HepG2 (cell line): ENCODE measurements at regions not wholly inside any gene's neighbourhood (a gene's known extent, or its start where the extent isn't known, plus 50 kb on each side); places are given as distances from the start of the nearest gene placed in this dataset.

Experiments
- ATAC-seq: fragments of 200-7000 bp; cut with Tn5 transposase; 3 replicates; pipeline ENCODE4 v1.9.1; 2020; ENCODE audit warnings: mild to moderate bottlenecking, moderate library complexity
- BruUV-seq: library from RNA; stranded (reverse); fragments of 400-500 nt; replicated peaks from 2 replicates; lab custom pipeline; 2021; lab: Mats Ljungman, UMichigan
- CTCF ChIA-PET: fragments of 300-600 bp; formaldehyde crosslinking; extraction: SDS; loops from one replicate; lab custom pipeline; 2021; ENCODE audit warnings: low total read pairs, inconsistent platforms, low intra/inter-chr PET ratio; lab: Yijun Ruan, JAX
- POLR2A ChIA-PET: fragments of 350-600 bp; sonication (Branson Sonifier 250); formaldehyde crosslinking; loops from one replicate; lab custom pipeline; 2020; ENCODE audit warnings: antibody characterized with exemption, inconsistent platforms; lab: Yijun Ruan, JAX
- DNase-seq: peaks from one replicate; pipeline ENCODE4 v3.0.0-alpha.2; 2015; ENCODE audit warnings: low spot score
- FAIRE-seq: peaks from 3 replicates; lab custom pipeline; 2011; peaks lifted over from hg19 to GRCh38; lab: Jason Lieb, UNC
- H2AFZ ChIP-seq: one replicate; pipeline ENCODE4 v1.6.1; 2011; ENCODE audit warnings: low read length, inconsistent platforms
- H3K27ac ChIP-seq: fragments of 300-600 bp; 3 replicates; pipeline ENCODE4 v1.8.0; 2011; ENCODE audit warnings: mixed run types, mild to moderate bottlenecking, mixed read lengths, low read length, inconsistent platforms; ENCODE audit not compliant: insufficient read depth; ENCODE audit errors: extremely low read length
- H3K27me3 ChIP-seq, 2 experiments: fragments of 200-600 bp in 1 of 2; 2 replicates in 1 of 2; 3 replicates in 1 of 2; pipeline versions ENCODE4 v1.6.0 to v1.8.0; 2011; ENCODE audit warnings: low read length in 2 of 2, mild to moderate bottlenecking in 2 of 2, moderate library complexity in 2 of 2, inconsistent platforms in 1 of 2; ENCODE audit not compliant: insufficient read depth in 2 of 2, control insufficient read depth in 1 of 2
- H3K36me3 ChIP-seq, 2 experiments: fragments of 200-600 bp in 1 of 2; replicated peaks in 1 of 2; 2 replicates in 1 of 2; 3 replicates in 1 of 2; pipeline versions ENCODE4 v1.5.1 to v1.8.0; 2011; ENCODE audit warnings: low read length in 2 of 2, inconsistent platforms in 1 of 2; ENCODE audit not compliant: insufficient read depth in 2 of 2, control insufficient read depth in 1 of 2
- H3K4me1 ChIP-seq: 2 replicates; pipeline ENCODE4 v1.5.1; 2012; ENCODE audit warnings: low read length, inconsistent platforms; ENCODE audit not compliant: insufficient read depth
- H3K4me2 ChIP-seq: 2 replicates; pipeline ENCODE4 v1.6.0; 2011; ENCODE audit warnings: low read depth, low read length, inconsistent platforms
- H3K4me3 ChIP-seq, 3 experiments: fragments of 200-600 bp in 1 of 3; sonication (generic), shearing (Covaris generic) in 1 of 3; replicated peaks in 1 of 3; 2 replicates each; pipeline ENCODE4 v1.5.1; 2011 to 2016; ENCODE audit warnings: low read length in 3 of 3, inconsistent platforms in 2 of 3, low read depth in 2 of 3, mild to moderate bottlenecking in 2 of 3, control low read depth in 1 of 3, mixed read lengths in 1 of 3; ENCODE audit not compliant: insufficient read depth in 1 of 3
- H3K79me2 ChIP-seq: one replicate; pipeline ENCODE4 v1.6.1; 2011; ENCODE audit warnings: low read length, inconsistent platforms; ENCODE audit not compliant: insufficient read depth
- H3K9ac ChIP-seq: 2 replicates; pipeline ENCODE4 v1.6.0; 2011; ENCODE audit warnings: mild to moderate bottlenecking, low read depth, low read length, inconsistent platforms; ENCODE audit not compliant: insufficient read depth
- H3K9me3 ChIP-seq: 2 replicates; pipeline ENCODE4 v1.5.1; 2012; ENCODE audit warnings: mild to moderate bottlenecking, low read length
- H4K20me1 ChIP-seq: 2 replicates; pipeline ENCODE4 v1.6.0; 2011; ENCODE audit warnings: inconsistent platforms, mild to moderate bottlenecking, low read length, moderate library complexity; ENCODE audit not compliant: insufficient read depth
- GATAD1 ChIP-seq: IDR thresholded peaks from 2 replicates; pipeline ENCODE4 v1.6.1; 2016; ENCODE audit warnings: missing genetic modification reagents, missing compliant biosample characterization
- THYN1 ChIP-seq: sonication (generic); formaldehyde crosslinking; IDR thresholded peaks from 2 replicates; pipeline ENCODE4 v1.8.1; 2023; ENCODE audit warnings: low read depth, mild to moderate bottlenecking, moderate library complexity, missing genetic modification reagents, borderline replicate concordance
- ZNF350 ChIP-seq: sonication (generic); formaldehyde crosslinking; IDR thresholded peaks from 2 replicates; pipeline ENCODE4 v1.4.0; 2020; ENCODE audit warnings: mild to moderate bottlenecking, low read depth, missing genetic modification reagents, borderline replicate concordance
- ZNF598 ChIP-seq: sonication (generic); formaldehyde crosslinking; IDR thresholded peaks from 2 replicates; pipeline ENCODE4 v1.5.1; 2020; ENCODE audit warnings: mild to moderate bottlenecking, missing genetic modification reagents, borderline replicate concordance
- ZNF841 ChIP-seq: sonication (generic); formaldehyde crosslinking; IDR thresholded peaks from 2 replicates; pipeline ENCODE4 v1.8.1; 2023; ENCODE audit warnings: missing genetic modification reagents, borderline replicate concordance
- WGBS: methylation state at CpG from one replicate; pipeline ENCODE4 v1.1.6; 2017; ENCODE audit warnings: low lambda C conversion rate; 5-methylcytosine and 5-hydroxymethylcytosine counted together
- in situ Hi-C: cut with HindIII; loops from 2 replicates; pipeline ENCODE4 v1.10.0; 2017; ENCODE audit warnings: low pct_unique_long_range_greater_than_20kb; ENCODE audit not compliant: extremely low pct_ligation_motif_present
- intact Hi-C: fragments of 100-400 bp; cut with micrococcal nuclease; formaldehyde crosslinking; loops from one replicate; pipeline ENCODE4 v1.10.0; 2022; ENCODE audit not compliant: unreplicated experiment
- TF ChIP-seq, protein P1 (sequence below): sonication (generic); formaldehyde crosslinking; IDR thresholded peaks from 2 replicates; pipeline ENCODE4 v1.4.0; 2020; ENCODE audit warnings: missing genetic modification reagents, borderline replicate concordance
- TF ChIP-seq, protein P2 (sequence below): IDR thresholded peaks from 2 replicates; pipeline ENCODE4 v1.6.1; 2012; ENCODE audit warnings: low read length, improper control_type of control experiment
- TF ChIP-seq, protein P3 (sequence below), 2 experiments: sonication (generic) in 1 of 2; formaldehyde crosslinking in 1 of 2; IDR thresholded peaks; 2 replicates each; pipeline versions ENCODE4 v1.4.0 to v1.6.1; 2016 to 2020; ENCODE audit warnings: borderline replicate concordance in 1 of 2, low read depth in 1 of 2, mild to moderate bottlenecking in 1 of 2, missing genetic modification reagents in 1 of 2
- TF ChIP-seq, protein P4 (sequence below): sonication (generic); formaldehyde crosslinking; conservative IDR thresholded peaks from 2 replicates; pipeline ENCODE4 v1.5.0; 2020; ENCODE audit warnings: missing genetic modification reagents

DNA sequence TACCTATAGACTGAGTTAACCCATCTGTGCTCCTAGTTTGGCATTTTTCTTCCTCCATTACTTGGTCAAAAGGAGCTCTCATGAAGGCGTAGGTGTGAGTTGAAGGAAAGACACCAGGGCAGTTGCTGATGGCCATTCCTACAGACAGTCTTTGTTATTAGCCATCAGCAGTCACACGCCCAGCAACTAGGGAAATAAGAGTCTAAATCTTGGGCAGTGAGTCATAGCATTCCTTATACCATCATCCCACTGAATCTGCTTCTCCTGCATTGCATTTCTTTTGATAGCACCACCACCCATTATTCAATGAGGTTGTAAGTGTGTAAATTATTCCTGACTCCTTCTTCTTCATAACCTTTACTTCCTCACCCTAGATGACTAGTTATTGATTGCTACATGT is 150.9 kb upstream of the IGF1 start:
- Histone ChIP-seq H3K27me3 (no peaks in the 10 kb centered on the region), H4K20me1 (no peaks in the 10 kb centered on the region), H3K9me3 (peaks cover 22% of the 10 kb centered on the region), H3K9ac (no peak overlapping the region), H3K27ac (no peak overlapping the region), H2AFZ (no peak overlapping the region), H3K4me3 (no peak overlapping the region), H3K36me3 (no peaks in the 10 kb centered on the region), H3K4me2 (no peak overlapping the region), H3K79me2 (no peaks in the 10 kb centered on the region), H3K4me1 (no peaks in the 10 kb centered on the region)
- no peak for DNase-seq
- ChIA-PET POLR2A (no interaction called here), CTCF (no interaction called here)
- no peak for FAIRE-seq
- 0% methylated on average over 2 of the region's 2 CpGs for WGBS
- ATAC-seq = no peak
- BruUV-seq = no TSS peak
- in situ Hi-C loops (no loop called here), intact Hi-C loops (no loop called here)
- TF ChIP-seq, protein P1, sequence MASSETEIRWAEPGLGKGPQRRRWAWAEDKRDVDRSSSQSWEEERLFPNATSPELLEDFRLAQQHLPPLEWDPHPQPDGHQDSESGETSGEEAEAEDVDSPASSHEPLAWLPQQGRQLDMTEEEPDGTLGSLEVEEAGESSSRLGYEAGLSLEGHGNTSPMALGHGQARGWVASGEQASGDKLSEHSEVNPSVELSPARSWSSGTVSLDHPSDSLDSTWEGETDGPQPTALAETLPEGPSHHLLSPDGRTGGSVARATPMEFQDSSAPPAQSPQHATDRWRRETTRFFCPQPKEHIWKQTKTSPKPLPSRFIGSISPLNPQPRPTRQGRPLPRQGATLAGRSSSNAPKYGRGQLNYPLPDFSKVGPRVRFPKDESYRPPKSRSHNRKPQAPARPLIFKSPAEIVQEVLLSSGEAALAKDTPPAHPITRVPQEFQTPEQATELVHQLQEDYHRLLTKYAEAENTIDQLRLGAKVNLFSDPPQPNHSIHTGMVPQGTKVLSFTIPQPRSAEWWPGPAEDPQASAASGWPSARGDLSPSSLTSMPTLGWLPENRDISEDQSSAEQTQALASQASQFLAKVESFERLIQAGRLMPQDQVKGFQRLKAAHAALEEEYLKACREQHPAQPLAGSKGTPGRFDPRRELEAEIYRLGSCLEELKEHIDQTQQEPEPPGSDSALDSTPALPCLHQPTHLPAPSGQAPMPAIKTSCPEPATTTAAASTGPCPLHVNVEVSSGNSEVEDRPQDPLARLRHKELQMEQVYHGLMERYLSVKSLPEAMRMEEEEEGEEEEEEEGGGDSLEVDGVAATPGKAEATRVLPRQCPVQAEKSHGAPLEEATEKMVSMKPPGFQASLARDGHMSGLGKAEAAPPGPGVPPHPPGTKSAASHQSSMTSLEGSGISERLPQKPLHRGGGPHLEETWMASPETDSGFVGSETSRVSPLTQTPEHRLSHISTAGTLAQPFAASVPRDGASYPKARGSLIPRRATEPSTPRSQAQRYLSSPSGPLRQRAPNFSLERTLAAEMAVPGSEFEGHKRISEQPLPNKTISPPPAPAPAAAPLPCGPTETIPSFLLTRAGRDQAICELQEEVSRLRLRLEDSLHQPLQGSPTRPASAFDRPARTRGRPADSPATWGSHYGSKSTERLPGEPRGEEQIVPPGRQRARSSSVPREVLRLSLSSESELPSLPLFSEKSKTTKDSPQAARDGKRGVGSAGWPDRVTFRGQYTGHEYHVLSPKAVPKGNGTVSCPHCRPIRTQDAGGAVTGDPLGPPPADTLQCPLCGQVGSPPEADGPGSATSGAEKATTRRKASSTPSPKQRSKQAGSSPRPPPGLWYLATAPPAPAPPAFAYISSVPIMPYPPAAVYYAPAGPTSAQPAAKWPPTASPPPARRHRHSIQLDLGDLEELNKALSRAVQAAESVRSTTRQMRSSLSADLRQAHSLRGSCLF (CRISPR knock-in tag) = no peak
- TF ChIP-seq, protein P2, sequence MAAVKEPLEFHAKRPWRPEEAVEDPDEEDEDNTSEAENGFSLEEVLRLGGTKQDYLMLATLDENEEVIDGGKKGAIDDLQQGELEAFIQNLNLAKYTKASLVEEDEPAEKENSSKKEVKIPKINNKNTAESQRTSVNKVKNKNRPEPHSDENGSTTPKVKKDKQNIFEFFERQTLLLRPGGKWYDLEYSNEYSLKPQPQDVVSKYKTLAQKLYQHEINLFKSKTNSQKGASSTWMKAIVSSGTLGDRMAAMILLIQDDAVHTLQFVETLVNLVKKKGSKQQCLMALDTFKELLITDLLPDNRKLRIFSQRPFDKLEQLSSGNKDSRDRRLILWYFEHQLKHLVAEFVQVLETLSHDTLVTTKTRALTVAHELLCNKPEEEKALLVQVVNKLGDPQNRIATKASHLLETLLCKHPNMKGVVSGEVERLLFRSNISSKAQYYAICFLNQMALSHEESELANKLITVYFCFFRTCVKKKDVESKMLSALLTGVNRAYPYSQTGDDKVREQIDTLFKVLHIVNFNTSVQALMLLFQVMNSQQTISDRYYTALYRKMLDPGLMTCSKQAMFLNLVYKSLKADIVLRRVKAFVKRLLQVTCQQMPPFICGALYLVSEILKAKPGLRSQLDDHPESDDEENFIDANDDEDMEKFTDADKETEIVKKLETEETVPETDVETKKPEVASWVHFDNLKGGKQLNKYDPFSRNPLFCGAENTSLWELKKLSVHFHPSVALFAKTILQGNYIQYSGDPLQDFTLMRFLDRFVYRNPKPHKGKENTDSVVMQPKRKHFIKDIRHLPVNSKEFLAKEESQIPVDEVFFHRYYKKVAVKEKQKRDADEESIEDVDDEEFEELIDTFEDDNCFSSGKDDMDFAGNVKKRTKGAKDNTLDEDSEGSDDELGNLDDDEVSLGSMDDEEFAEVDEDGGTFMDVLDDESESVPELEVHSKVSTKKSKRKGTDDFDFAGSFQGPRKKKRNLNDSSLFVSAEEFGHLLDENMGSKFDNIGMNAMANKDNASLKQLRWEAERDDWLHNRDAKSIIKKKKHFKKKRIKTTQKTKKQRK = no peak
- no peak for TF ChIP-seq GATAD1 (CRISPR knock-in tag)
- TF ChIP-seq, protein P3, sequence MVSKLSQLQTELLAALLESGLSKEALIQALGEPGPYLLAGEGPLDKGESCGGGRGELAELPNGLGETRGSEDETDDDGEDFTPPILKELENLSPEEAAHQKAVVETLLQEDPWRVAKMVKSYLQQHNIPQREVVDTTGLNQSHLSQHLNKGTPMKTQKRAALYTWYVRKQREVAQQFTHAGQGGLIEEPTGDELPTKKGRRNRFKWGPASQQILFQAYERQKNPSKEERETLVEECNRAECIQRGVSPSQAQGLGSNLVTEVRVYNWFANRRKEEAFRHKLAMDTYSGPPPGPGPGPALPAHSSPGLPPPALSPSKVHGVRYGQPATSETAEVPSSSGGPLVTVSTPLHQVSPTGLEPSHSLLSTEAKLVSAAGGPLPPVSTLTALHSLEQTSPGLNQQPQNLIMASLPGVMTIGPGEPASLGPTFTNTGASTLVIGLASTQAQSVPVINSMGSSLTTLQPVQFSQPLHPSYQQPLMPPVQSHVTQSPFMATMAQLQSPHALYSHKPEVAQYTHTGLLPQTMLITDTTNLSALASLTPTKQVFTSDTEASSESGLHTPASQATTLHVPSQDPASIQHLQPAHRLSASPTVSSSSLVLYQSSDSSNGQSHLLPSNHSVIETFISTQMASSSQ (IDR thresholded peaks at IDR 0.05; ENCODE audit: low read depth) = no peak
- TF ChIP-seq, protein P3 (CRISPR knock-in tag; IDR thresholded peaks at IDR 0.05; ENCODE audit: borderline replicate concordance) = no peak
- TF ChIP-seq THYN1 (CRISPR knock-in tag) = no peak
- TF ChIP-seq, protein P4, sequence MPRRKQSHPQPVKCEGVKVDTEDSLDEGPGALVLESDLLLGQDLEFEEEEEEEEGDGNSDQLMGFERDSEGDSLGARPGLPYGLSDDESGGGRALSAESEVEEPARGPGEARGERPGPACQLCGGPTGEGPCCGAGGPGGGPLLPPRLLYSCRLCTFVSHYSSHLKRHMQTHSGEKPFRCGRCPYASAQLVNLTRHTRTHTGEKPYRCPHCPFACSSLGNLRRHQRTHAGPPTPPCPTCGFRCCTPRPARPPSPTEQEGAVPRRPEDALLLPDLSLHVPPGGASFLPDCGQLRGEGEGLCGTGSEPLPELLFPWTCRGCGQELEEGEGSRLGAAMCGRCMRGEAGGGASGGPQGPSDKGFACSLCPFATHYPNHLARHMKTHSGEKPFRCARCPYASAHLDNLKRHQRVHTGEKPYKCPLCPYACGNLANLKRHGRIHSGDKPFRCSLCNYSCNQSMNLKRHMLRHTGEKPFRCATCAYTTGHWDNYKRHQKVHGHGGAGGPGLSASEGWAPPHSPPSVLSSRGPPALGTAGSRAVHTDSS (CRISPR knock-in tag) = no peak
- TF ChIP-seq ZNF598 = no peak
- TF ChIP-seq ZNF841 (CRISPR knock-in tag) = no peak
- TF ChIP-seq ZNF350 (CRISPR knock-in tag) = no peak
